ENCODE measurements at regions not wholly inside any gene's neighbourhood (a gene's known extent, or its start where the extent isn't known, plus 50 kb on each side); places are given as distances from the start of the nearest gene placed in this dataset.

GRCh38 chr10:106405141-106405540 is 759.4 kb downstream of the SORCS1 start:
- TF ChIP-seq TP53 (CRISPR knock-in tag; IDR thresholded peaks at IDR 0.05) (no peak), EP300 (IDR thresholded peaks at IDR 0.05) (no peak), HDAC2 (IDR thresholded peaks at IDR 0.05) (no peak), POLR2A (IDR thresholded peaks at IDR 0.05; ENCODE audit: low read length) (no peak), REST (IDR thresholded peaks at IDR 0.05) (no peak), CTCF (IDR thresholded peaks at IDR 0.05) (no peak), E2F6 (IDR thresholded peaks at IDR 0.05; ENCODE audit: borderline replicate concordance, low read depth) (no peak), HMGXB4 (CRISPR knock-in tag; IDR thresholded peaks at IDR 0.05; ENCODE audit: borderline replicate concordance) (no peak), CHD2 (IDR thresholded peaks at IDR 0.05; ENCODE audit: low read length, partially characterized antibody) (no peak), USF2 (IDR thresholded peaks at IDR 0.05) (no peak), FOSB (CRISPR knock-in tag; IDR thresholded peaks at IDR 0.05) (no peak)
